DMS 273 (cell line): ENCODE measurements at regions not wholly inside any gene's neighbourhood (a gene's known extent, or its start where the extent isn't known, plus 50 kb on each side); places are given as distances from the start of the nearest gene placed in this dataset.

Experiments used
- DNase-seq: peaks from one replicate; lab custom pipeline; 2025; ENCODE audit not compliant: unreplicated experiment; lab: John Stamatoyannopoulos, UW

DNA sequence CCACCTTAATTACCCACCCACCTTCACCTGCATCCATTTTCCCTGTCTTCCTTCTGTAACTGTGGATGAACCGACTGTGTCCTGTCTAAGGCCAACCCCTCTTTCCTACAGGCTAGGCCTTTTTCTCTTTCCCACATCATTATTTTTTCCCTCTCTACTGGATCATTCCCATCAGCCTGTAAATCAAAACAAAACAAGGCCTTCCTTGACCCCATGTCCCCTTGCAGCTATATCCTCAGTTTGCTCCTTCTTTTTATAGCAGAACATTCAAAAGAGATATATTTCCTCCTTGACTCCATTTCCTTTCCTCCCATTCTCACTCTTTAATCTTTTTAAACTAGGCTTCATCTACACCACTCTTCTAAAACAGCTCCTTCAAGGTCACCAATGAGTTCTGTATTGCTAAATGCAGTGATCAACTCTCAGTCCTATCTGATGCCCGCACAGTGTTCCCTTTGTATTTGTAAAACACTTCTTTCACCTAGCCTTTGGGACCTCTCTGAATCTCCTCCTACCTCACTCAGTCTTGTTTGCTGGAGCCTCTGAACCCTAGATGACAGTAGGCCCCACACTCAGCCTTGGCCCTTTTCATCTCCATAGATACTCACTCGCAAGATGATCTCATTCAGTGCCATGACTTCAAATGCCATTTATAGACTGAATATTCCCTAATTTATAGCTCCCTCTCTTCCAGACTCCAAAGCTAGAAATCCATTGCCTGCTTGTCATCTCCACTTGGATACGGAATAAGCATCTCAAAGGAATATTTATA, 55.7 kb downstream of the CXCR4 start:
- DNase-seq: no peak

DNA sequence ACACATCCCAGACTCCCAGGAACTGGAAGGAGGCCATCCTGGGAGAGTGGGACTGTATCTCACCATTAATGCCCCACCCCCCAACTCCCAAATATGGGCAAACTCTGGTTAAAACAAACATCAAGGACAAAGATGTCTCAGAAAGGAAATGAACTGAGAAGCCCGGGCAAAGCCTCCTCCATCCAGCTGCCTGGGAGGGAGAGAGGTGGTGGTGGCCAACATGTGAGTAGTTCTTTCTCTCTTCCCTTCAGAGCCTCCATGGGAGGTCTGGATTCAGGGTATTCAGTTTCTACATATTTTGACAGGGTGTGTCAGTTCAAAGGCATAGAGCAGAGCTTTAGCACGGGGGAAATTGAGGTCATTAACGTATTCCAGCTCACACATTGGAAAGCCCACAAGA, 57.5 kb downstream of the CXCR4 start:
- no peak for DNase-seq

DNA sequence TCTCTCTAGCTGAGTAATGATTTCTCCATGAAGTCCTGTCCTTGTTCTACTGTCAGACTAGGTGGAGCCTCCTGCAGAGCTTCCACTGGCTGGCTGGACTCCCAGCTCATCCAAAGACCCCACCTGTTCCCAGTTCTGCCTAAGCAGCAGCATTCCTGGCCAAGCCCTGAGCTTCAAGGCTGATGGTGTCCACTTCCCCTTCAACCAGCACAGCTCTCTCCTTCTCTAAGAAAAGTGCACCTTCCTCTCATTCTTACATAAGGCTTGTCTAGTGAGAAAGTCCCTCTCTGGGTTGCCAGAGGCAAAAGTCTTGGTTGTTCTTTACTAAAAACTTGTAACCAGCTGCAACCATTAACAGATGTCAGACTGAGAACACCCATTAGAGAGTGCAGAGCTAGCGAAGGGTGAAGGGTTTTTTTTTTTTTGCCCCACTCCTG, 58.9 kb downstream of the CXCR4 start:
- peak; percentile 56 for DNase-seq

DNA sequence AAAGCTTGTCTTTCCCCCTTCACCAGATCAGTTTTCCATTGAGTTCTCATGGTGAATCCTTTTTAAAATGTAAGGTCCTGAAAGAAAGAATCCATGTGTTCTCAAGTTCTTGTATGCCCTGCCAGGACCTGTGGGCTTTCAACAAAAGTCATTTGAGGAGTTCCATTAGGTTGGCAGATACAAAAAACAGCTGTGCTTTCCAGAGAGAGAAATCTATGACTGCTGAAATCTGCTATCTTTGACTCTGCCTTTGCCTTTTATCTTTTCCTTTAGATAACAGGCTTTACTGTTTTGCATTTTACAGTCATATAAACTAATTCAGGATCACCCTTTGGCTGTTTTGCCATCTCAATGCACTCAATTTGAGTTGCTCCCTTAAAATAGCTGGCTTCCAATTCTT, 59.7 kb downstream of the CXCR4 start:
- peak; percentile 8 for DNase-seq

DNA sequence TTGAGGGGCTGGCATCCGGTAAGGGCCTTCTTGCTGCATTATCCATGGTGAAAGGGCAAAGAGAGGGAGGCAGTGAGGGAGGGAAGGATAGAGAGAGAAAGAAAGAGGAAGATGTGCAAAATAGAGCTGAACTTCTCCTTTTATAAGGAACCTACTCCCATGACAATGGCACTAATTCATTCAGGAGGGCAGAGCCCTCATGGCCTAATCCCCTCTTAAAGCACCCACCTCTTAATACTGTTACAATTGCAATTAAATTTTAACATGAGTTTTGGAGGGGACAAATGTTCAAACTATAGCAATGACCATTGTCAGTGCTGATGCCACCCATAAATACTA, 60.2 kb downstream of the CXCR4 start:
- no peak for DNase-seq

DNA sequence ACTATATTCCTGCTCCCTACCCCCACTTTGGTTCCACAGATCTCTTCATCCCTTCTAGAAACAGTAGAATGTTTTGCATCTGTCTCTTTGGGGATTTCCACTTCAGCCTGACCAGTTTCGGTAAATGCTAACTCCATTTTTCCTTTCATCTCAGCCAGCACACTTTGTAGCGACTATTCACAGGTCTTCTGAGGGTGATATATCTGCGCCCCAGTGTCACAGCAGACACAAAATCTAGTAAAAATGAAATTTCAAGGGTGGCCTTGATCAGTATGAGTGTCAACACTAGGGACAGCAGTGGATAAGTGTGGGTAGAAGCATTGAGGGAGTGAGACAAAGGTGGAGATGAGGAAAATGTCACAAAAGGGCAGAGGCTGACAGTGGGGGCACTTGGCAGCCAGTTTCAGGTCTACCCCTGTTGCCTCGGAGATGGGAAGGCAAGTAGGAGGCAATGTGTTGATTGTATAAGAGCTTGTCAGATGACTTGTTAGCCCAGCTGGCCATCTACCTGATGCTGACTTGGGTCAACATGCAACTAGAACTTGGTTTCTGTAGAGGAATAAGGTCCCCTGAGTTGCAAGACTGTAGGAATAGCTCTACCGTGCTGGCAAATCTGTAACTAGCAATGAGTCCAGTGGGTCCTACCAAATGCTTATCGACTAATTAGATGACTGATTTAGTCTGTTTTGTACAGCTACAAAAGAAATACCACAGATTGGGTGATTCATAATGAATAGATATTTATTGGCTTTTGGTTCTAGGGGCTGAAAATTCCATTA, 60.7 kb downstream of the CXCR4 start:
- no peak for DNase-seq

DNA sequence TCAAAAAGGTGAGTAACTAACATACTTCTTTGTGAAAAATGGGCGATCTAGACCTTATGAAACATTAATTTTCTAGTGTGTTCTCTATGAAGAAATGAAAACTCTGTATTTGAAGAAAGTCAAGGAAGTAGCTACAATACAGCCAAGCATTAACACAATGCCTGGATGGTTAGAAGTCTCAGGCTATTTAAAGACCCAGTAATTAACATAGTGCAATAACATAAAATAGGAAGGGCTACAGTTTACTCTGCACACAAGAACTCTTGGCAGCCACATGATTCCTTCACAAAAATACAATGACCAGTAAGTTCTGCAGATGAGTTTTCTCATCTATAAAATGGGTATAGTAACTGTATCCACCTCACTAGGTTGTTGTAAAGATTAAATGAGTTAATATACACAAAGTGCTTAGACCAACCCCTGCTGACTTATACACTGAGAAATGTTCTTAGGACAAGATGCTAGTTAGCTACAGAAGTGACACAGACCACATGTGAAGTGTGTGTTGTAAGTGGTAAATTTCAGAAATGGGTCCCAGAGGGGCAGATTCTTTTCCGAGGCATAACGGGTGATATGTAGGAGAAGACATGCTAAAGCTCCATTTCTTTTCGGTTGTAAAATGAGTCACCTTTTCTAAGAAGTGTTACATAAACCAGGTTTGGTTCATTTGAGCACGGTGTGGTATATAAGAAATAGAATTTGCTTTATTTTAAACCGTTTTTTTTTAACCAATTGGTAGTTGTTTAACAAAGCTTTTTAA, 61.8 kb downstream of the CXCR4 start:
- DNase-seq: no peak

DNA sequence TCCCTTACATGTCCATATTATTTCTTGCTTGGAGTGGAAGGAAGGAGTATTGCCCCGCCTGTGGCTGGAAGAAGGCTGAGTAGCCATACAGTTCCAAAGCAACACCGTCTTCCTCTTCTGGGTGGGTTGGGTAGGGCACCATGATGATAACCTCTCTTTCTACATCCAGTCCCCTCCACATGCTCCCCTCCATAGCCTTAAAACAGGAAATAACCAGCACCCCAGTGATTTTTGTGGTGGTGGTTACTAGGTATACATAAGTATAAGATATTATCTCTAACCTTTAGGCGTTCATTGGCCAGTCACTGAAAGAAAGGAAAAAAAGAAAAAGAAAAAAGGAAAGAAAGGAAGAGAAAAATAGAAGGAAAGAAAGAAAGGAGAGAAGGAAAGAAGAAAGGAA, 63.1 kb downstream of the CXCR4 start:
- DNase-seq: no peak

DNA sequence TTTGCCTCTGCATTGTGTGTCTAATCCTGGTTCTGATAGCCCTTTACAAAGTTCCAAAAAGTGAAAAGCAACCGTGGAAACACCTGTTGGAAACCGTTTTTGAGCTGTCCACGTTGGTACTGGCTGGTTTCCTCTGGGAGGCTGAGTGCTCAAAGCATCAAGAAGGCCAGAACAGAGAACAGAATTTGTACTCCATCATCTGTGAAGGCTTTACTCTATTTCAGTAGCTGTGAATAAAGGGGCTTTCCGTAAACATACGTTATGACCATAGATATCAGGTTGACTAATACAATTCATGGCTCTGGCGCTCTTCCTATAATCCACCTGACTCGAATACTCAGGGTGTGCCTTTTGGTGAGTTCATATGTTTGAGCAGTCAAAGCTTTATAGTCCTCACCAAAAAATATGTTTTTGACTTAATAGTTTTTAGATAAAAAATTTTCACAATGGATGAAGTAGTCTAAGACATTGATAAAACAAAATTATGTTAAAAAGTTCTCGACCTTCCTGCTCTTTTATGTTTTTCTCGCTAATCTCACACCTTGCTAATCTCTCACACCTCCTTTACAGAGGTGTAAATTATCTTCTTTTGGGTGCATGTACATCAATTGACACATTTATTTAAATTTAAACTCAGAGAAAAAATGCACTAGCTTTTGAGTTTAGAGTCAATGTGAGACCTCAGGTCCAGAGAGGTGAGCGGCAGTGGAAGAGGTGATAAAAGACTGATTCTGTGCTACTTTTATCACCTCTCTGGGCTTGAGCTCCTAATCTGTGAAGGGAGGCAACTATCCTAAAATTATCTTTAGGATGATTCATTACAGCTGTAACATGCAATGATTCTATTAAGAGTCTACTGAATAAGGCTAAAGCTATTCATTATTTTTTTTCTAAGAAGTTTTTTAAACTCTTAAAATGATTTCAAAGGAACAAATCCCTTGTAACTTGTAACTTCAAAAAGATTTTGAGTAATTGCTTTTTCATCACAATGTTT, 65.3 kb downstream of the CXCR4 start:
- DNase-seq: no peak

DNA sequence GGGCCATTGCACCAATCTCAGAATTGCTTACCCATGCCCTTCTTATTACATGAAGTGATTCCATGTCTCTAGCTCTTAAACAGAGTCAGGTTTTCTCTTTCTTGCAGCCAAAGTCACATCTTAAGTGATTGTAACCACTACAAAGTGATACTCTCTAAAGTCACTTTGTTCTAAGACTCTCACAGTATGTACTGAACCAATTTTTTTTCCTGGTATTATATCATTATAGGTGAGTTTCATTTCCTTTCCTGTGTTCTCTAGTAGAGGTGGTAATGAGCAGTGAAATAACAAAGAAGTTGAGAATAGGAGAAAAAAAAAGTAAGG, 66.3 kb upstream of the DARS1 start:
- DNase-seq: no peak

DNA sequence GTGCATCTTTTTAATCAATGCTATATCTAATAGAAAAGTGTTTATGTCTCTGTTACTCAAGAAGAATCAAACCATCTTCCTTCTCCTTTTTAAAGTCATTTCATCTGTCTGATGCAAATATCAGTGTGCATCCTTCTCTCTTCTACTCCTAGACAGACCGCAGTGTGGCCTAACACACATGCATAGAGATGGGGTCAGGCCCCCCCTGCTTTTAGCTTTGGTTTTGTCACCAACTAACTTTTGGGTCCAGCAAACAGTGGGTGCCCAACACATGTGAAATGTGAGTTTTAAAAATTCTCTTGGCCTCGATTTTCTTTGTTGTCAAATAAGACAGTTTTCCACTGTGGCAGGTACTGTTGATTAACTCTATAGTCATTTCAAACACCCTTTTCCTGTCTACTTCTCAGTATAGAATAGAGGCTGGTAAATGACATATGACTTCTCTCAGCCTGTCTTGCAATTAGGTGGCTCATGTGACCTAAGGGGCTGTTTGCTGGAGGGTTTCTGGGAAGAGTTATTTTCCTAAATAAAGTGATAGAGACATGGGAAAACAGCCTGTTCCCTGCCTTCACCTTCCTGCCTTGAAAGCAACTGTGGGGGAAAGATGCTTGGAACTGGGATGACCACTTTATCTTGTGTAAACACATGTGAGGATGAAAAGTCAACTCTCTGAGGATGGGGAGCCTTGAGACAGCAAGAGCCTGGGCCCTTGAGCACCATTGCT, 65.7 kb upstream of the DARS1 start:
- no peak for DNase-seq

DNA sequence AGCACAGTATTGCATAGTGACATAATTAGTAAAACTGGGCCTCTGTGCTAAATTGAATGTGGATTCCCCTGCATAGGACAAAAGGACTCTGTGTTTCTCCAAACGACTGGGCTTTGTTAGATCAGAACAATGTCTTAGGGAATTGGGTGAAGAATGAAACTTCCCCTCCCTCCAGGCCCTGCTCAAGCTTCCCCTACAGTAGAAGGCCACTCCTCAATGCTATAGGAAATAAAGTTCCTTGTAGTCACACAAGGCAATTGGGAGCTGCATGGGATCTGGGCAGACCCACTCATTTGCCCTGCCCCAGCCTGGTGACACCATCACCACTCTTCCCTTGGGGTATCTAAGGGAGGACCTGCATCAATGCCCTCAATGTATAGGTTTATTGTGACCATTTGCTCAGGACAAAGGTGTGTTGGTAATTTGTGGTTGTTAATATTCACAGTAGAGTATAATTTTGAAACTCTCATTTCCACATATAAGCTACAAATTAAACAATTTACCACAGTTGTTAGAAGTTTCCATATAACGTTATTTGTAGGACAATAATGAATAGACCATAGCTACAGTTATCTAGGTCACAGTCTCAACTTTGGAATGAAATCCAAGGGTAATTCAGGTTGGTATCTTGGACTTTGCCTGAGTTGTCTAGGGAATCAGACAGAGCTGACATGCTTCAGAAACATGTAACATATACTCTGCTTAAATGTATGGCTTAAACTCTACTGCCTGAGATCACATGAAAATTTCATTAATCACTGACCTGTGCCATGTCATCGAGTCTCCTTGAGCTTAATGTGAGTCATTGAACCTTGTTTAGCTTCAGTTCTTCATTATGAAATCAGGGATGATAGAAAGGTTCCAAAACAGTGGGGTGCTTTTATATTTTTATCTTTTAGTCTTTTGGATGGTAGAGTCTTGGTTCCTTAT, 64.8 kb upstream of the DARS1 start:
- DNase-seq: no peak

DNA sequence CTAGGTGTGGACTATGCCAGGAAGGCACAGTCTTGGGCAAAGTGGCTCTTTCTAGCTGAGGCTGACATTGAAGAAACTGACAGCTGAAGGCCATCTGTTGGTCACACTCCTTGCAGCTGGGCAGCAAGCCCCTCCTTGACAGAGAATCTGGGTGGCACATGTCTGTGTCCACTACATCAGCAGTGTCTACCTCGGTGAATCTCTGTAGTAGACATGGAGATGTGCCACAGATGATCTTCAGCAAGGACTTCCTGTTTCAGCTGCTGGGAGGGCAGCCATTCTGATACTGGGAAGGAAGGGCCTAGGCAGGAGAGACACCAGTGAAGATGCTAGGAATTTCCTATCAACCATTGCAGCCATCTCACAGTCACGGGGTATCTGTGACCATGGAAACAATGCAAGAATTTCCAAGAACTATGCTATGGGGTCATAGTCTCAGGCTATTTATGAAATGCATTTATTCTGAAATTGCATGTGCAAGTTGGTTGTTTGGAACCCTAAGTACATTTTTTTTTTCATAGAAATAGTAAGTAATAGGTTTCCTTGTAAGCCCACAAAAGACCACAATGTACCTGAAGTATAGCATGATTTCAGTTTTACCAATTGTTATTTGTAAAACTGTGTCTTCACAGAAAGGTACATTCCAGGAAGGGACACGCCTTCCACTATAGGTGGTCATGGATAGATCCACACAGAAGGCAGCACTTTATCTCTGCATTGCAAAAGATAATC, 63.8 kb upstream of the DARS1 start:
- DNase-seq: no peak

DNA sequence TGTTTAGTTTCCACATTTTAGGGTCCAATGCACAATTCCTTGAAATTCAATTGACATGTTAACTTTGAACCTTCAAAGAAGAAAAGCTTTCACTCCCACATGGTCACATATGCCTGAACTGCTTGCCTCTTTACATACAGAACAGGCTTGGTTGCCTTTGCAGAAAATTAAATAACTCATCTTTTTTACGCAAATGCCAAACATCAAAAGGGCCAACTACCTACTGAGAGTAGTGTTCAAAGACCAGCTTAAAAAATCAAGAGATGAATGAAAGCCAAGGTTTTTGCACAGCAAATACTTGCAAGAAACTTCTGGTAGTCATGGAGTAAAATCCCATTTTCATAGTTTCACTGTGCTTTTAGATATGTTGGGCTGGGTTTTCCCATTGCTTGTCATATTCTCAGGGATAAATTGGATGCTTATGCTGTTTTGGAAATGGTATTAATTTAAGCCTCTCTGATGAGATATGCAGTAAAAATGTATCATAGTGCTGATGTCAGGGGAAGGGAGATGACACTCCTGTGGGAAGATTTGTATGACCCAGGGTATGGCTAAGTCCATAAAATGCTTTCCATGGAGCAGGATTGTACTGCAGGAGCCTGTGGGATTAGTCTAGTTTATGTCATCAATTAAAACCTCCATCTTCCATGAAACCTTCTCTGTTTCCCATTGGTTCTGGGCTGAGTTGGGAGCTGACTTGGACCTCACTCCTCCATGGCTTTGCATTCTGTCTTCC, 60.6 kb upstream of the DARS1 start:
- DNase-seq: peak; percentile 11

DNA sequence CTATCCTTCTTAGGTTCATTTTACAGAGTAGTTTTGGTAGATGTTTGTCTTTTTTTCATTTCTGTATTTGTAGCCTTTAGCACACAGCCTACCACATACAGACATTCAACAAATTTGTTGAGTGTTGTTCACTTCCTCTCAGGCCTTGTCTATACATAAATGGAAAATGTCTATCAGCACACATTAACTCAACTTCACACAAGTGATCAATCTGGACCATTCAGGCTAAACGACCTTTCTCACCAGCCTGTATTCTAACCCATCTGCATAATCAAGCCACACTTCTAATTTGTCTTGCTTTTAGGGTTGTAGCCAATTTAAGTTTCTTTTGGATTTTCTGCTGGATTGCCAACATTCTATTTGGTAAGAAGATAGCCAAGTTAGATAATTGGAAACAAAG, 59.9 kb upstream of the DARS1 start:
- no peak for DNase-seq
